Stimulated activated CD4-positive, alpha-beta T cell treated with anti-CD3 and anti-CD28 coated beads, TNF-alpha, amount 100 ng/mL, for 4 hours (primary cell): ENCODE measurements at regions not wholly inside any gene's neighbourhood (a gene's known extent, or its start where the extent isn't known, plus 50 kb on each side); places are given as distances from the start of the nearest gene placed in this dataset.

ENCODE experiments used
- DNase-seq, 3 experiments: peaks; one replicate each; pipeline ENCODE4 v3.0.0-alpha.2; 2020; ENCODE audit warnings: low read depth in 3 of 3

DNA sequence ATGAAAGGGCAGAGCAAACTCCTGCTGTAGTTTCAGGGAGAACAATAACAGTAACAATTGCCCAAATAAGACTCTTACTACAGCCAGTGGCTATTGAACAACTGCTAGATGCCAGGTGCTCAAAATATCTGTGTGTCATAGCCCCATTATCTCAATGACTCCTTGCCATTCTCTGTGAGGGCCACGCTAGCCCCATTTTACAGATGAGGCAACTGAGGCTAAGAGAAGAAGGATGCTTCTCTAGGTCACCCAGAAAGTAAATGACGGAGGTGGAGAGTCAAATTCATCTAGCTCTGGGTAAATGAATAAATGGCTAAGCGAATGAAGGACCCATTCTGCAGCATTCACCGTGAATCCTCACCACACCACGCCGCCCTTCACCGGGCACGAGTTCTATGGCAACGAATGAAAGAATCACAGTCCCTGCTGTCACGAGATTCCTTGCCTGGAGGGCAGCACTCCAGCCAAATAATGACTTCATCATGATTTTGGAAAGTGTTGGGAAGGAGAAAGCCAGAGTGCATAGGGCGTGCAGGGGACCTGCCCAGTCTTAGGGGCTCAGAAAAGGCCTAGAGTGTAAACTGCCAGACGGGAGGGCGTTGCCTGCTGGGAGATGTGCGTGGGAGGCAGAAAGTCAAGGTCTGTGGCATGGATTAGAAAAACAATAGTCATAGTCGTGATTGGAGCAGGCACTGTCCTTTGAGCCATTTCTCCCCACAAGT lies 147.2 kb downstream of the C9orf50 start:
- DNase-seq, result no peak

DNA sequence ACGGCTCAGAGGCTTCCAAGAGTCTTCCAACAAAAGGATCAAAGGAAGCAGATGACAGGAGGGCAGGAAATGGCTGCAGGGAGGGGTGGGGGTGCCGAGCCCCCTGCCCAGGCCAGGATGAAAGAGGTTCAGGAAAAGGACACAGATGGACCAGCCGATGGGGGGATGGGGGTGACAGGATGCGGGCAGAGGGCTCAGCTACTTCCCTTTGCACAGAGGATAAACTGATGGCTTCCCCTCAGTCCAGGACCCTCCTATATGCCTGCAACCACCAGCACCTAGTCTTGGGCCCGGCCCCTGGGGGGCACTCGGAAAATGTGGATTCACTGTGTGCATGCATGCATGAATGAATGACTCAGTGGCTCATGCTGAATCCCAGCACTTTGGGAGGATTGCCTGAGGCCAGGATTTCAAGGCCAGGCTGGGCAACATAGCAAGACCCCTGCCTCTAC lies 148.2 kb downstream of the C9orf50 start:
- DNase-seq, result no peak

DNA sequence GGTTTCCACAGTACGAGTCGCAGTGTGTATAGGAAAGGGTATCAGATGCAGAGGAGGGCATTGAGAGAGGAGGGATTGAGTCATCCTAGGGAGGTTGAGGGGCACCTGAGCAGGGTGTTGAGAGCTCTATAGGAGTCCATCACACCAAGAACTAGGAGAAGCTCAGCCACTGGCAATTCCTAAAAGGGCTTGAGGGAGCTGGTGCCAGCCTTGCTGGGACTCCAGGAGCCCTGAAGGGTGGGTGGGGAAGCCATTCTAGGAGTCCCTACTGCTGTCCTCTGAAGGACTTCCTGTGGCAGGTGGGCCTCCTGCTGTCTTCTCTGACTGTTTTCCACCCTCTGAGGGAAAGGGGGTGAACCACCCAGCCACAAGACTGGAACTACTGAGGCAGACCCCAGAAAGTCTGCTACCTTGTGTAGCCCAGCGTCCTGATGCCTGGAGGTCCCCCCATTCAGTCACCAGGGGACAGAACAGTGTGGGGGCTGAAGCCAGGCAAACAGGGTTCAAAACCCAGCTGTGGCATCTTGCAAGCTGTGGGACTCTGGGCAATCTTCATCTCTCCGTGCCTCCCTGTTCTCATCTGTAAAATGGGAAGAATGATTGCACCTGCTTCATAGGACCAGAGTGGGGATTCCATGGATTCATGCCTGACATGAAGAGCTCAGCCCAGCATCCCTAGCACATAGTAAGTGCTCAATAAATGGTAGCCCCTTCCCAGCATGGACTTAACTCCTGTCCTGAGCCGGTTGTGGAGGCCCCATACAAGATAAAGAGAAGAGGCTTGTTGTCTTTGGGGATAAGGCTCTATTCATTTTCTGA lies 149.5 kb downstream of the C9orf50 start:
- no peak for DNase-seq

DNA sequence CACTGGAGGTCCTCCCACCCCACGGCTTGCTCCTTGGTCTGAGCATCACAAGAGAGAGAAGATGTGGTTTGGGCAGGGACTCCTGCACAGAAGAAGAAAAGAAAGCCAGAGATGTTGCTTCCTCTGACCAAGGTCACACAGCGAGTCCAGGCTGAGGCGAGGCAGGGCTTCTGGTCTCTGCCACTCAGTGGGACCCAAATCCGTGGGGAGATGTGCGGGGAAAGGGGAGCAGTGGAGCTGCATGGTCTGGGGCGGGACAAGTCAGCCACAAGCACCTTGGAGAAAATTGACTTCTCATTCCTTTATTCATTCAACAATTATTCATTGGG lies 150.9 kb downstream of the C9orf50 start:
- DNase-seq, result no peak

DNA sequence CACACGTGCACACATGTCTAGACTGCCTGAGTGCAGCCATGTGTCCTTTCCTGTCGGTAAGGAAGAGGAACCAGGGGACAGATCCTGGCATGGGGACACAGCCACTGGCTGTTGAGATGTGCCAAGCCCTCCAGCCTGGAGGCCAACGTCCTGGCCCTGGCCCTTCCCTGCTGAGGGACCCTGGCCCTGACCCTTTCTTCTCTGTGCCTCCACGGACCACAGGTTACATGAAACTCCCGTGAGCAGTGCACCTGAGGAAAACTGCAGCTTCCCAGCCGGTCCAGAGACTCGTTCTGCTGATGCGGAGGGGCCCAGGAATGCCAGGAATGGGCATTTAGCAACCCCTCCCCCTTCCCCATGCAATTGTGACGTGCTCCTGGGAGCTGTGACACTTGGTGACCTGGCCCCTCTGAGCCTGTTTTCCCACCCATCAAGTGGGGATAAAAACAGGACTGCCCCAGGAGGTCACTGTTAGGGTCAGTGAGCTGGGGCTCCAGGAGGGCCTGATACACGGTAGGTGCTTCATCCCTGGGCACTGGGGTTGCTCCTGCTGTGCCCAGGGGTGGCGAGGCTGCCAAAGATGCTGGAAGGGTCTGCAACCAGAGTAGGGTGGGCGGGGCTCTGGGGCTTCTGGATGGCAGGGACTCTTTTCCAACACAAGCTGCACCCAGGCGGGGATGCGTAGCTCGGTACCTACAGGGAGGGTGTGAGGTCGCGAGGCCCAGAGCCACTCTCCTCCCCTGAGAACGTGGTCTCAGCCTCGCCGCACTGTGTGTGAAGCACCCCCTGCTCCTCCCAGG lies 151.5 kb downstream of the C9orf50 start:
- no peak for DNase-seq

DNA sequence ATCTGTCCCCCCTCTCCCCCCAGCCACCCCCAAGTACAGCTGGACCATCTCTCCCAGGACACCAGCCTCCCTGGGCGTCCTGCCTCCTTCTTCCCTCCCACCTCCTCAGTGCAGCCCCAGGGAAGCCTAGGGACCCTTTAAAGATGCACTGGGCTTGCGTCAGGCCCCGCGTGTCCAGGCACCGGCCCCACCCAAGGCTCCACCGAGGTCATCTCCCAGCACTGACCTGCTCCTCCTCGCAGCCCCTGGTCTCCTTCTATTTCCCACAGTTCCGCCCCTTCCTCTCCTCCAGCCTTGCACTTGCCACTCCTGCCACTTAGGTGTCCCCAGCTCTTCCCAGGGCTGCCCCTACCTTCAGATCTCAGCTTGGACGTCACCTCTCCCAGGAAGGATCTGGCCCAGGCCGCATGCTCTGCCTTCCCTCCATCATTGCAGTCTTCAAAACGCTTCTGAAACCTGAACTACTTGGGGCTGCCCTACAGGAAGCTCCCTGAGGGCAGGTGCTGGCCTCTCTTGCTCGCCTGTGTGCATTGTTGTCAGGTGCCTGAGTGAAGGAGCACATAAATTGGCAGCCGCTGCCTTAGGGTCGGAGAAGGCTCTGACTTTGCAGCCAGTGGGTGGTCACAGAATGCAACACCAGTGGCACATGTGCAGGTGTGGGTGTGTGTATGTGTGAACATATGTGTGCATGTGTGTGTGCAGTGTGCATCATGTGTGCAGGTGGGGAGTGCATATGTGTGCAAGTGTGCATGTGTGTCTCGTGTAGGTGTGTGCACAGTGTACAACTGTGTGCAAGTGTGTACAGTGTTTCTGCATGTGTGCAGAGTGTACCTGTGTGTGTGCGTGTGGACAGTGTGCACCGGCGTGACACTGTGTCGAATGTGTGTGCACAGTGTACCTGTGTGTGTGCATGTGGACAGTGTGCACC lies 152.9 kb downstream of the C9orf50 start:
- no peak for DNase-seq

DNA sequence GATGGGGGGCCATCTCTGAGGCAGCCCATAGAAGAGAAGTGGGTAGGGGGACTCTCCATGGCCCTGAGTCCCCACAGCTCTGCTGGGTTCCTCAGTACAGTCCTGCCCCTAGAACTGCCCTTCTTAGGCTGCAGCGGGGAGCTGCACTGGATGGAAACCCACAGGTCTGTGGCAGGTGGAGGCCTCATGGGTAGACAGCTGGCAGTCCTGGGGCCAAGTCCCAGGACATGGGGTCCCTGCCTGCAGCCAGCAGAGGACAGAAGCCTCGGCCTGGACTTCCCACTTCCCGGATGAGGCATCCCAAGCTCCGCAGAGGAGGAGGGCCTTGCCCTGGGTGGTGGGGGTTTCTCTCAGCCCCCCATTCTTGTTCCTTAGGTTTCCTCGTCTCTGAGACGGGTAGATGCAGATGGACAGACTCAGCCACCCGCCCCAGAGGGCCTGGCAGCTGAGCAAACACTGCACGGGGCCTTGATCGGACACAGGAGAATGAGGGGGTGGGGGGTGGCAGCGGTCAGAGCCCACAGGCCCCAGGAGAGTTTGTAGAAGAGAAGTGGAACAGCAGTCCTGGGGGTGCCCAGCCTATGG lies 153.8 kb downstream of the C9orf50 start:
- DNase-seq, result no peak

DNA sequence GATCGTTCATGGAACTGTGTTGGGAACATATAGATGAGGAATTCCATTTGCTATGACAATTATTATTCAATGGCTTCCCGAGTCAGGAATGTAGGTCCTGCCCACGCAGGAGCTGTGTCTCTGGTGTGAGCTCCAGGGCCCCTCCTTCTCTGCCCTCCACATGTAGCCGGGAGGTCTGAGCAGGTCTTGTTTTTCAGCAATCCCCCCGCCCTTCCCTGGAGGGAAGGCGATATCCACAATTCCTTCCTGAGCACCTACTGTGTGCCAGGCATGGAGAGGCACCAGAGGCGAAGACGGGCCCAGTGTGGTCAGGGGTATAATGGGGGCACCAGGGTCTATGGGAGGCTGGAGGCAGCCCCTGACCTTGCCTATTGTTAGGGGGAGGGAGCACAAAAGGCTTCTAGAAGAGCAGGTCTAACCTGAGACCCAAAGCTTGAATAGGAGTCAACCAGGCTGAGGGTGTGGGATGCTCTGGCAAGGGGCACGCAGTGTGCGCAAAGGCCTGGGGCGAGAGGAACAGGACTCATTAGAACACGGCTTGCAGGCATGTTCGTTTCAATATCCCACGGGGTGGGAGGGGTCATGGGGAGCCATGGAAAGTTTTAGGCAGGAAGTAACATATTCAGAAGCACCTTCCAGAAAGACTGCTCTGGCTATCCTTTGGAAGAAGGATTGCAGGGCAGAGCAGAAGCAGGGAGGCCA lies 154.9 kb downstream of the C9orf50 start:
- no peak for DNase-seq

DNA sequence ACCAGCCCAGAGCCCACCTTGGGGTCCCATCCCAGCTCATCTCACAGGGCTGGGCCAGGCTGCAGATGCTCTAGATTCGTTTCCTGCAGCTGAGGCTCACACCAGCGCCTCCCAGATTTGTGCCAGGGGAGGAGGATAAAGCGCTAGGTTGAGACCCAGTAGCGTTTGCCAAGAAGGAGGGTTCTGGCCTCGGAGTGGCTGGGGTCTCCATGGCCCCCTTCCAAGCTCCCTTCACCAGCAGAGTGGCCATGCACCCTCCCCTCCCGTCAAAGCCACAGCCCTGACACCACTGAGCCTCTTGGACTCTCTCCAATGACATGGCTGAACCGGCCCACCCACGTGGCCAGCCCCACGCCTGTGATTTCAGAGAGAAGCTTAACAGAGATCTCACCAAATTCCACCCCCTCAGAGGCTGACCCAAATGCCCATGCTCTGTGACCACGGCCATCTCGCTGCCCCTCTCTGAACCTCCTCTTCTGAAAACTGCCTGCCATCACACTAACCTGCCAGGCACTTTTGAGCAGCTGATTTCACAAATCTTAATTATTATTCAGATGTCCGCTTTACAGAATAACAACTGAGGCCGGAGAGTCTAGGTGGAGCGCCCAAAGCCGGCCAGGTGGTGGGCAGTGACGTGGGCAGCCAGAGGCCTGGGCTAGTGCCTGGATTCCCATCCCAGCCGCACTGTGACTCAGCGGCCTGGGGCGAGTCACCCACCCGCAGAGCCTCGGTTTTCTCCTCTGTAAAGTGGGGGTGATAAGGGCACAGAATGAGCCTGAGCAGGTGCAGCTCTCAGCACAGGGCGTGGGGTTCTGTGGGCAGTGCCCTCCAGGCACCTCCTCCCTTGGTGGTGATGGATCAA lies 155.7 kb downstream of the C9orf50 start:
- DNase-seq, result no peak

DNA sequence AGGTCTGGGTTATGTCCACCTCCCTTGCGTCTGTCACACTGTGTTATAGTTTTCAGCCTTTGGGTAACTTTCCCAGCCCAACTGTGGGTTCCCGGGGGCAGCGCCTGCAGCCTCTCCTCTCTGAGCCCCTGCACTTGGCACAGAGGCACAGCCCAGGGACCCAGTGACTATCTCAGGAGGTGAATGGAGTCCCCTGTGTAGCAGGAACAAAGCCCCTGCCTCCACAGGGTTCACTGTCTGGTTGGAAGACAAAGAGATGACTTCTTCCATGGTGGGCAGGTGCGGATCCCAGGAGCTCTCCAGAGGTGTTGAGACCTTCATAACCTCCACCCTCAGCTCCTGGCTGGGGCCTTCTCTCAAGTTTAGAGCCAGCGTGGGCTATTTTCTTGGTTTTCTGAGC lies 156.9 kb downstream of the C9orf50 start:
- no peak for DNase-seq

DNA sequence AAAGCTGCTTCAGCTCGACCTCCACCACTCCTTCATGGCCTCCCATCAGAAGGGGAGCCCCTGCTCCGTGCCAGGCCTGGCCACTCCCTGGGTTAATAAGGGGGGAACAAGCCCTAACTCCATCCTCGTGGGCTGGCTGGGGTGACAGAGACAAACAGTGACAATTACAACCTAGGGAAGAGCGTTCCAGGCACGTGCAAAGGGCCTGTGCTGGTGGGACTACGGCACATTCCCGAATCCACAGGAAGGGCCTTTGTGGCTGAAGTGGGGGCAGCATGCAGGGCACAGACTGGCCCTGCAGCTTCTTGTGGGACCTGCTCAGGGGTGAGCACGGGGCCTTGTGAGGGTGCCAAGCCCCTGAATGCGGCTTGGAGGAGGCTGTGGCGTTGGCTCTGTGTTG lies 157.4 kb downstream of the C9orf50 start:
- no peak for DNase-seq

DNA sequence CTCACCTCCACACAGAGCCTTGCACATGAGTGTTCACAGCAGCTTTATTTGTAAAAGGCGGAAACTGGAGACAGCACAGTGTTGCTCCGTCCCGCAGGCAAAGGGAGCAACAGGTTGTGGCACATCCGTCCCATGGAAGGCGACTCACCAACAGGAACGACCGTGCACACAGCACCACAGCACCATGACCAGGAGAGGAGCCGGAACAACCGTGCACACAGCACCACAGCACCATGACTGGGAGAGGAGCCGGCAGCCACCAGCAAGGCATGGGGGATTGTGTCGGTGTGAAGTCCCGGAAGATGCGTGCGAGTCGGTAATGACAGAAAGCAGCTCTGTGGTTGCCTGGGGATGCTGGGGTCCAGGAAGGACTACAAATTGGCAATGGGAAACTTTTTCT lies 158.5 kb downstream of the C9orf50 start:
- no peak for DNase-seq

DNA sequence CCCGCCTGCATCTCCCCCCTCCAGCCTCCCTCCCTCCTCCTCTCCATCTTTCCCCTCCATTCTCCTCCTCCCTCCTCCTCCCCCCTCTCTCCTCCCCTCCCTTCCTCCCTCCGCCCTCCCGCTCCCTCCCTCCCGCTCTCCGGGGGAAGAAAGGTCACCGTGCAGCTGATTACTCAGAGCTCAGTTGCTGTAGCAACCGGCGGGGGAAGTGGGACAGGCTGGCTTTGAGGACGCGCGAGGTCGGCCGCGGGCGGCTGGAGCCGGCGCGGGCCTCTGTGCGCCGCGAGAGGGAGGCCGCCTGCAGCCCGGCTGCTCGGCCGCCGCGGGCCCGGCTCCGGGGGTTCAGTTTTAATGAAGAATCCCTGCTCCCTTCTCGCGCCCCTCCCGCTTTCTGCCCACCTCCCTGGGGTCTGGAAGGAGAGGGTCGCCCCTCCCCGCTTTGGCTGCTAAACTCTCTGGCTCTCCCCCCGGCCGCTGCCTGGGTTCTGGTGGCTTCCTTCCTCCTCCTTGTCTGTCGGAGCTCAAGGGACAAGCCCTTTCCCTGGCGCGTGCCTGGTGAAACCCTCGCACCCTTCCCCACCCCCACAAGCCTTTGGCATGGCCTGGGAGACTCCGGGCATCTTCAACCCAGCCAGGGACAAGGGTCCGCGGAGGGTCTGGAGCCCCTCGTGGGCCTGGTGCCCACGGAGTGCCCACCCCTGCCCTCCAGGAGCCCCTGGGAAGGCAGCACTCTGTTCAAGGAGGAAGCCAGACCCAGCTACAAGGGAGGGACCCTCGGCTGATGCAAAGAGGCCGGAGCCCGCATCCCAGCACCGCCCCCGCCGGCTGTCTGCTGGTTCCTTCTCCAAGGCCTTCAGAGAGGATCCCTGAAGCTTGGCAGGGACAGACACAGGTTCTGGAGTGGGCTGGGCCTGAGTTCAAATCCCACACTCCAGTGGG lies 160.3 kb downstream of the C9orf50 start:
- peak; percentile 66 to 84 (median 83) for DNase-seq

DNA sequence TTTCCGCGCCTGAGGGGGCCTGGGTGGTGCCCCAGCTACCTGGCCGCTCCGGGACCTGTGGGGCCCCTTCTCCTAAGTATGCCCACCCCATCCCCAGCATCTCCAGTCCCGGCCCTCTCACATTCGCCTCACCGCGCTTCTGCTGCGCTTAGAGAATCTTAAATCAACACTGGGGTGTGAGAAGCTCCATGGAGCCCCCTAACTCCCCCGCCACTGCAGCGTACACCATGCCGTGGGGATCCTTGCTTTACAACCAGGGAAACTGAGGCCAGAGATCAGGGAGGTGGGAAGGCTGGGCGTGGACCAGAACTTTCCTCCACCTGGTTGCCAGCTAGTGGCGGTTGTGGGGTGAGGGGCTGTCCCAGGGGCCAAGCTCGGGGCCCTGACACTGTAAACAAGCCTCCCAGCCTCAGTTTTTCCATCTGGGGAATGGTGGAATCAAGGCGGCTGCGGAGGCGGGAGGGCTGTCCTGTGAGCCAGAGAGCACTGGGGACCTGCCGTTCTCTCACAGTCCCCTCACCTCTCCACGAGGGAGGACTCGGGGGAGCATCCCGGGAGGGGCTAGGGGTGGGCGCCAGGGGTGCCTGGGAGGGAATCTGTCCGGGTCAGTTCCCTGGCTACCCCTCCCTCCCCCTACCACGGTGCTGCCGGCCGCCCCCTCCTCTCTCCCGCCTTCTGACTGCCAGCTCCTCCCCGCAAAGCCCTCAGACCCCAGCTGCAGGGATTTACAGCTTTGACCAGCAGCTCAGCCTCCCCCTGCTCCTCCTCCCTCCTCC lies 161.2 kb downstream of the C9orf50 start:
- no peak for DNase-seq

DNA sequence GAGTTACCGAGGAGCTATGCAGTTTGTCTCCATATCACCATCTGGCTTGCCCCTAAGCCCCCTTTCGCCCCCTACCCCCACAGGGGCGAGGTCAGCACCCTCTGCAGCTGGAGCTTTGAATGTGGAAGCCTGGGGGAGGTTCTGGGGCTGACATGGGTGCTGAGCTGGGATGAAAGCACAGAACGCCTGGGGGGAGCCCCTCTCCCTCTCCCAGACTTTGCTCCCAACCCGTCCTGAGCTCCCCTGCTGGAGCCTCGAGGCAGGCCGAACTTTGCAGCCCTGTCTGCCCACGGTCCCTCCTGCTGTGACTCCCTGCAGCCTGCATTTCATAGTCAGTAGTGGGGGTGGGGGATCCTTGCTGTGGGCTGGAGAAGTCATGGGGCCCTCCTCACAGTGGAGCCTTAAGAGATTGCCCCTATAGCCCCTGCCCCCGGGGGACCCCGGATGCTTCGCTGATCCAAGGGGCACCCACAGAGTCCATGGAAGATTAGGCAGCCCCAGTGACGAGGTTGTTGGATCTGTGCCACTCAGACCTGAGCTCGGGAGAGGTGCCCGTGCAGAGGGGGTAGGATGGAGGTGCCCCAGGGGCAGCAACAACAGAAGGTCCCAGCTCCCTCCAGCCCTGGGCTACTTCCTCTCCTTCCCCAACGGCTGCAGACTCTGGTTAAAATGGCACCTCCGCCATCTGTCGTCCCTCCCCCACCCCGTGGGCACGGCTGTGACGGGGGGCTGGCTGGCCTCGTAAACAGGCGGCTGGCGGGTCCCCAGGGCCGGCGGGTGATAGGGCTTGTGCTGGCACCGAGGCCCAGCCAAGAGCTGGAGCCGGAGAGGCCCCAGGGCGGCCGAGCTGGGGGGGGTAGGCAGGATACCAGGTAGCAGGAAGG lies 162.0 kb downstream of the C9orf50 start:
- no peak for DNase-seq

DNA sequence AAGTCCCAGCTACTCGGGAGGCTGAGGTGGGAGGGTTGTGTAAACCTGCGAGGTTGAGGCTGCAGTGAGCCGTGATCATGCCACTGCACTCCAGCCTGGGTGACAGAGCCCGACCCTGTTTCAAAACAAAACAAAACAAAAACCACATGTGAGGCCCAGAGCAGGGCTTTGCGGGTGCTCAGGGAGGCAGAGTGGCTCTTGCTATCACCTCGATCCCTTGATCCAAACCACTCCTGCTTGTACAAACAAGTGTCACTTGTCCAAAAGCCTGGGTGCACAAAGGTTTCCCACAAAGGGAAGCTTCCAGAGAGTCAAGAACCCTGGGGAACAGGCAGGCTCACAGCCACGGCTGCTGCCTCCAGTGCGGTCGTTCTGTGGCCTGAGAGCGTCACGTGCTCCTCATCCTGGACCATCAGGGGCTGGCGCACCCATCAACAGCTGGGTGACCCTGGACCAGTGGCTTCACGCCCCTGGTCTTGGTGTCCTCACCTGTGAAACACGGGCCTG lies 162.7 kb downstream of the C9orf50 start:
- DNase-seq, result no peak
